Subcutaneous abdominal adipose tissue (tissue), 5 donors: ENCODE measurements at regions not wholly inside any gene's neighbourhood (a gene's known extent, or its start where the extent isn't known, plus 50 kb on each side); places are given as distances from the start of the nearest gene placed in this dataset.
A peak's percentile ranks its signal among the peaks of the same experiment; 100 is the strongest.

Experiments used
- H3K27ac ChIP-seq: one replicate; pipeline ENCODE4 v1.7.0; 2013; ENCODE audit warnings: low read depth, mild to moderate bottlenecking, inconsistent platforms, low read length, moderate library complexity
- H3K27me3 ChIP-seq, 5 donors: one replicate each; pipeline ENCODE4 v1.7.0; 2013; ENCODE audit warnings: low read length in 5 of 5, inconsistent platforms in 1 of 5; ENCODE audit not compliant: control insufficient read depth in 5 of 5, insufficient read depth in 4 of 5
- H3K36me3 ChIP-seq, 5 donors: one replicate each; pipeline ENCODE4 v1.7.0; 2013; ENCODE audit warnings: low read length in 5 of 5; ENCODE audit not compliant: control insufficient read depth in 5 of 5, insufficient read depth in 5 of 5
- H3K4me1 ChIP-seq, 5 donors: one replicate each; pipeline ENCODE4 v1.7.0; 2013; ENCODE audit warnings: low read length in 5 of 5, mild to moderate bottlenecking in 3 of 5, moderate library complexity in 1 of 5; ENCODE audit not compliant: control insufficient read depth in 5 of 5, insufficient read depth in 5 of 5
- H3K4me3 ChIP-seq, 5 donors: one replicate each; pipeline ENCODE4 v1.7.0; 2013; ENCODE audit warnings: low read length in 5 of 5, low read depth in 1 of 5
- H3K9ac ChIP-seq, 5 donors: one replicate each; pipeline ENCODE4 v1.7.0; 2013; ENCODE audit warnings: low read length in 5 of 5, mild to moderate bottlenecking in 4 of 5, moderate library complexity in 3 of 5
- H3K9me3 ChIP-seq, 5 donors: one replicate each; pipeline ENCODE4 v1.7.0; 2013; ENCODE audit warnings: low read length in 5 of 5; ENCODE audit not compliant: control insufficient read depth in 5 of 5
- donor health status: healthy.
- donor health status: healthy.
- donor health status: healthy.
- donor health status: healthy.
- donor health status: healthy.

DNA sequence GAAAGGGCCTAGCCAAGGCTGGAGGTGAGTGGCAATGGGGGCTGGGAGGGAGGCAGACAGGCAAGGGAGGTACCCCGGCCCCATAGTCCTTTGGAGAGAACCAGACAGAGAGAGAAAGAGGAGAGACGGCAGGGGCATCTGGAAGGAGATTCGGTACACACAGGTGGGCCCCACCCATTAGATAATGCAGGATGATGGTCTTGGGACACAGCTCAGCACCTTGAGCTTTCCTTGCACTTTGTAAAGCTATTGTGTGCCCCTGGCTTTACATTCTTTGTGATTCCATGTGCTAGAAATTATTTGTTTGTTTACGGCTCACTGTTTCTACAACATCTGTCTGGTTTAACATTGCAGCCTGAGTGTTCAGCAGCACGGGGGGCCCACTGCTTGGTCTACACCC is 83.1 kb downstream of the CTAGE1 start:
- Histone ChIP-seq H3K9ac (no peak overlapping the region), H3K4me1 (peaks cover 0 to 24% (median 12%) of the 10 kb centered on the region in 5 donors), H3K27ac (no peak overlapping the region), H3K36me3 (no peaks in the 10 kb centered on the region), H3K27me3 (no peaks in the 10 kb centered on the region), H3K4me3 (no peak overlapping the region), H3K9me3 (no peaks in the 10 kb centered on the region)

DNA sequence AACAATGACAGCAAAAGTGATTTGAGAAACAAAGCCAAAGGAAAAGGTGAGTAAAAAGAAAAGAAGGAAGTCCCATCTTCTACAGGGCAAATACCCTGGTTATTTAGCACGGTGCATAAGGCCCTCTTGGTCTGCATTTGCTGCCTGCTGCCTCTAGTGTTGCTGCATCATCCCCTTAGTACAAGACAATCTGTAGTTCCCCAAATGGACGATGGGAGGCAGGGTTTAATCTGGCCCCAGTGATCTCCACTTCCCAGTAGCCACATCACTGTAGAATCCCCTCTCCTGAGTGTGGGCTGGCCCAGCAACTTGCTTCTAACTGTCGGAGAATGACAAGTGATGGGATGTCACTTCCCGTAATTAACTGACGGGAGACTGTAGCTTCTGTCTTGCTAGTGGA is 85.1 kb downstream of the CTAGE1 start:
- Histone ChIP-seq H3K9ac (no peak overlapping the region), H3K4me1 (peaks cover 0 to 18% (median 6%) of the 10 kb centered on the region in 5 donors), H3K36me3 (no peaks in the 10 kb centered on the region), H3K4me3 (no peak overlapping the region), H3K27ac (no peak overlapping the region), H3K9me3 (no peaks in the 10 kb centered on the region), H3K27me3 (no peaks in the 10 kb centered on the region)

DNA sequence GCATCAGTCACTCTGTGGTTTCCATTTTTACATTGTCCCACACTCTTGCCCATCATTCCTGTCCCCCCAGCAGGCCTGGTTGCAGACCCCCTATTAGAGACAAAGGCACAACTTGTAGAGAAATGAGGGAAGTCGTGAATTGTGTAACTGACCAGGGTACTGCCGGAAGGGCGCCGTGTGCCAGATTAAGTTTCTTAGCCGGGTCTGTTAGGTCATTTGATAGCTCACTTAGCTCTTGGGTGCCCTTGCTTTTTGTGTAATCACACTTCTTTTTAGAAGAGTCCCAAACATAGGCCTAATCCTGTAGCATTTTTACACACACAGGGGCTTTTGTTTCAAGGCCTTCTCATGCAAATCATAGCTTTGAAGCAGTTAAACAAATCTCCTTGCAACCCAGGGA is 87.2 kb downstream of the CTAGE1 start:
- Histone ChIP-seq H3K36me3 (no peaks in the 10 kb centered on the region), H3K27me3 (no peaks in the 10 kb centered on the region), H3K9ac (no peak overlapping the region), H3K9me3 (no peaks in the 10 kb centered on the region), H3K4me3 (no peak overlapping the region), H3K27ac (no peak overlapping the region), H3K4me1 (peaks cover 0 to 4% (median 3%) of the 10 kb centered on the region in 5 donors)

DNA sequence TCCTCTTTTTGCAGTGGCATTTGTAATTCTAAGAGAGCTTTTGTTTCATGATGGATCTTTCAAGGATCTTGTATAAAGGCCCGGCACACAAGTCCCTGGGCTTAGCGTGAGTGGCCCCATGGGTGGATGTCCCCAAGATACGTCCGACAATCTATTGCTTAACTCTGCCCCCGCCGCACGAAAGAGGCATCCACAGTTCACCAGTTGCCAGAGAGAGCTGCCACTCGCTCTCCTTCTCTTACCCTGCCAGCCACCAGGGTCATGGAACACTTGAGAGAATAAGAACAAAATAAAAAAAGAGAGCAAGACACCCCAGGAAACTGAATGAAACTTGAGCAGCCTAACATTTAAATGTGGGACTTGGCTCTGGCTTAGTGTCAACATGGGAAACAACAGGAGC is 92.3 kb downstream of the CTAGE1 start:
- Histone ChIP-seq H3K36me3 (no peaks in the 10 kb centered on the region), H3K27me3 (no peaks in the 10 kb centered on the region), H3K9ac (no peak overlapping the region), H3K4me3 (no peak overlapping the region), H3K27ac (peak overlapping the region; percentile 64), H3K4me1 (peaks cover 2 to 50% (median 39%) of the 10 kb centered on the region in 5 donors), H3K9me3 (no peaks in the 10 kb centered on the region)

DNA sequence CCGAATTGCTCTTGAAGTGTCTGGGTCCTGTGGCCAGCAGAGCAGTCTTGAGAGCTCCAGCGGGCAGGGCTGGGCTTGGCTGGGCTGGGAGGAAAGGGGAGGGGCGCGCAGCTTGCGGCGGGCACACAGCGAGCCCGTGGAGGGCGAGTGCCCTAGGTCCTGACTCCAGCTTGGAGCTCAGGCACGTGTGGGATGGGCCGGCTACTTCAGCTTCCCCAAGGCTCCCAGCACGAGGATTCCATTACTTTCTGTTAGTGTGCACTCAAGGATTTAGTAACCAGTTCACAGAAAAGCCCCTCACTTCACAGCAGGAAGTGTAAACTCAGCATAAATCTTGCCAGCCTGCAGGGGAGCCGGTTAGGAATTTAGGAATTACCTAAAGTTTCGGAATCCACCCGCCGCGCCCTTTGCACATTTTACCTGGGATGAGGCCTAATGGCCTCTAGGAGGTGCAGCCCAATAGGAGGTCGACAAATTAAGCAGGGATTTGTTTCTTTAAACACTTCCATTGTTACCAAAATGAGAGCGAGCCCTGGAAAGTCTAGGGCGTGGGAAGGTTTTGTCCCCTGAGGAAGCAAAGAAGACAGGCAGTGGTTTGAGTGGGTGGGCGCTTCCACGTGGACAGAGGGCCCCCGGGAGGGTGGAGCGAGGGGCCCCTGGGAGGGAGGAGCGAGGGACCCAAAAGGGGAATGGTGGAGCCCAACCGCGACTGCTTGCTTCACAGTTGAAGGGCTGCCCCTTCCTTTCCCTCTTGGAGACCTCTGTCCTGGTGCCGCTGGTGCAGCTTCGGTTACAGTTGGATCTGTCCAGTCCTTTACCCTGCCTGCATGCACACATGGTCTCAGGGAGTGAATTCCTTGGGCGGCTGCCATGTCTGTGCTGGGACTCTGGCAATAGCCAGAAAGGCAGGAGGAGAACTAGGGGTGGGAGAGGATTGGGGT is 93.3 kb downstream of the CTAGE1 start:
- Histone ChIP-seq H3K4me3 (peak overlapping the region; percentile 12 to 54 (median 48)), H3K9me3 (no peaks in the 10 kb centered on the region), H3K27ac (peak overlapping the region; percentile 64), H3K4me1 (peaks cover 2 to 52% (median 39%) of the 10 kb centered on the region in 5 donors), H3K27me3 (no peaks in the 10 kb centered on the region), H3K9ac (peak overlapping the region in 3 of 5 donors; percentile 10 to 28 (median 10)), H3K36me3 (no peaks in the 10 kb centered on the region)

DNA sequence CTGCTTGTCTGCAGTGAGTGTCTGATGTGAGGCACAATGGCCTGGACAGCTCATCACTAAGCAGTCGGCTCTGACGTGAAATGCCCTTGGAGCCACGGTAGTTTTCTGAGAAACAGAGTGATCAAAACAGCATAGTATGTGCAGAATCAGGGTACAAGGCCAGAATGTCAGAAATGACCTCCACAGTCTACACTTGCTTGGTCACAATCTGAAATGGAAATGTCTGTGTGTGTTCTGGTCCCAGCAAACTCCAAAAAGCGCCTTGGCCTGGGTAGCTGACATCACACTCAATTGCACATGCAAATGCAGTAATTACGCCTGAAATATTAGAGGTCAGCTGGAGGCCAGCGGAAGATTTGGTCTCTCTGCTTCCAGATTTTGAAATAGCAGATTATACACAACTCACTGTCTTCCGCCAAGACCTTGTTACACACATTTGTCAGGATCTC is 95.4 kb downstream of the CTAGE1 start:
- Histone ChIP-seq H3K27ac (peak overlapping the region; percentile 81), H3K4me3 (no peak overlapping the region), H3K9me3 (no peaks in the 10 kb centered on the region), H3K4me1 (peaks cover 2 to 66% (median 48%) of the 10 kb centered on the region in 5 donors), H3K27me3 (no peaks in the 10 kb centered on the region), H3K9ac (peak overlapping the region in 2 of 5 donors; percentile 17 to 49), H3K36me3 (no peaks in the 10 kb centered on the region)

DNA sequence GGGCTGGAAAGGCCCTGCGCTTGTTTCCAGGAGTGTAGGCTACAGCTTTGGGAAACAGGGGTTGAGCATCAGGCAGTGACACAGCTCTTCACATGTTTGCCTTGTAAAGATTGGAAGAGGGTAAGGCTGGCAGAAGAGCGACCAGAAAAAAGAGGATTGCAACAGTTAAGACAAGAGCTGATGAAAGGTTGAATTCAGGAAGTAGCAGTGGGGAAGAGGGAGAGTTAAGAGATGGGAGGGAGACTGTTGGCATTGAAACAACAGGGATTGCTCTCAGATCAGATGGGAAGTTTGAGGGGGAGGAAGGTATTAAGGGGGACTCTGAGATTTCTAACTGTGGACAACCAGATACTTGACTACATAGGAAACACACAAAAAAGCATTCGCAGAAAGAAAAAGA is 96.9 kb downstream of the CTAGE1 start:
- peak overlapping the region; percentile 81 for H3K27ac ChIP-seq
- H3K4me3 ChIP-seq: no peak overlapping the region
- H3K9ac ChIP-seq: no peak overlapping the region
- peaks cover 2 to 71% (median 48%) of the 10 kb centered on the region in 5 donors for H3K4me1 ChIP-seq
- no peaks in the 10 kb centered on the region for H3K36me3 ChIP-seq
- no peaks in the 10 kb centered on the region for H3K27me3 ChIP-seq
- H3K9me3 ChIP-seq: no peaks in the 10 kb centered on the region

DNA sequence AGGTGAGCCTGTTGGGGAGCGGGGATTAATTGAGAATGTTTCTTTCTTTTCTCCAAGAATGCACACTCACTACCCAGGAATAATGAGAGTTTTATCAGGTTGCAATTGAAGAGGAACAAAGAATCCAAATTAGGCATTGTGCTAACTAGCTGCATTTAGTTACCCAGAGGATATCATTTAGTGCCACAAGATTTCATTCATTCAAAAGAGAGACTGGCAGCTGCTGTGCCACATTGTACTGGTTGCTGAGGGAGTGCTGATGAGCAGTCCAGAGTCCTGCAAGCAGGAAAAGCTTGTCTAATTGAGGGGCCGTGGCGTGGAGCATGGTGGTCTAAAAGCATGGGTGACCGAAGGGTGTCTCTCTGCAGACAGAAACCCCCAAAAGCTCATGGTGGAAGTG is 97.6 kb downstream of the CTAGE1 start:
- no peaks in the 10 kb centered on the region for H3K36me3 ChIP-seq
- no peak overlapping the region for H3K4me3 ChIP-seq
- H3K27me3 ChIP-seq: no peaks in the 10 kb centered on the region
- no peak overlapping the region for H3K27ac ChIP-seq
- no peaks in the 10 kb centered on the region for H3K9me3 ChIP-seq
- peaks cover 2 to 69% (median 46%) of the 10 kb centered on the region in 5 donors for H3K4me1 ChIP-seq
- no peak overlapping the region for H3K9ac ChIP-seq

DNA sequence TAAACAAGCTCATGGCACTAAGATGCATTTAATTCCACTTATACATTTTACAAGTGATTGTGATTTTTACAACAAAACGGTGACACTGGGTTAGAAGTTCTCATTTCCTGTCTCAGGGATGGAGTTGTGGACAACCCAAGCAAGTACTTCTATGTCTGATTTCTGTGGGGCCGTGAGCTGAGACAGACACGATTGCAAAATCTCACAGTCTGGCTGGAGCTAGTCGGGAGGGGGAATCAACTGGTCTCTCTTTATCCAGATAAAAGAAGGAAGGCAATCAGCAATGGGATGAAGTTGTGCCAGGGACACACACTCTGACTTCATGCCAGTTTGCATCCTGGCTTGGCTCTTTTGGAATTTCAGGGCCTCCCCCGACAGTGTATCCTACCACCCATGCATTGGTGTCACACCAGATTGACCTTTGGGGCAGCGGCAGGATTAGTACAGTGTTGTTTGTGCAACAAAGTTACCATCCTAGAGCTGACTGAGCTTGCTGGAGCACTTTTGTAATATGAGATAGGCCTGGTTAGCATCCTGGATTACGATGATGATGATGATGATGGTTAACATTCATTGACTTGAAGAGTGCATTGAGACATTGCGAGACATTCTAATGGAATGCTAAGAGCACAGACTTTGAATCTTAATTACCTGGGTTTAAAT is 98.8 kb downstream of the CTAGE1 start:
- H3K4me1 ChIP-seq: peaks cover 2 to 64% (median 33%) of the 10 kb centered on the region in 5 donors
- no peak overlapping the region for H3K9ac ChIP-seq
- H3K27me3 ChIP-seq: no peaks in the 10 kb centered on the region
- H3K4me3 ChIP-seq: no peak overlapping the region
- H3K36me3 ChIP-seq: no peaks in the 10 kb centered on the region
- H3K9me3 ChIP-seq: no peaks in the 10 kb centered on the region
- no peak overlapping the region for H3K27ac ChIP-seq

DNA sequence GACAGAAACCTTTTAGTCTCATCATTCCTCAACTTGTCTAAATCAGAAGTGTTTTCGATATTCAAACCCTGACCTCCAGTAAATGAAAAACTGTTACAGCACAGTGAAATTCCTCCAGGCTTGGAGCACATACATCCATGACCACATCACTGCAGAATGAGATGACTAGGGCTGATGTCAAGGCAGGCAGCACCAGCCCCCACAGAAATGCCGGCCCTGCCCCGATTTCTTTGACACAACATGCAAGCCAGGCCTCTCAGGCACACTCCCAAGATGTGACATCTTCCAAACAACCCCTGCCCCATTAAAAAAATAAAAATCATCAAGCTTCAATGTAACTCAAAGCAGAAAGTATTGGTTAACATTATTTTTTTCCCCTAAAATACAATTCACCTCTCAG is 103.3 kb downstream of the CTAGE1 start:
- peak overlapping the region; percentile 92 for H3K27ac ChIP-seq

More for the DNA sequence above, 103.3 kb downstream of the CTAGE1 start:
- Histone ChIP-seq H3K36me3 (no peaks in the 10 kb centered on the region), H3K9ac (peak overlapping the region in 2 of 5 donors; percentile 36 to 72), H3K4me3 (no peak overlapping the region), H3K9me3 (no peaks in the 10 kb centered on the region), H3K27me3 (no peaks in the 10 kb centered on the region), H3K4me1 (peaks cover 0 to 38% (median 9%) of the 10 kb centered on the region in 5 donors)
